K562 (cell line): ENCODE measurements at regions not wholly inside any gene's neighbourhood (a gene's known extent, or its start where the extent isn't known, plus 50 kb on each side); places are given as distances from the start of the nearest gene placed in this dataset.

Source experiments
- ATAC-seq: fragments of 200-7000 bp; cut with Tn5 transposase; 3 replicates; pipeline ENCODE4 v1.9.1; 2020; ENCODE audit warnings: moderate library complexity
- BruUV-seq: library from RNA; stranded (reverse); fragments of 400-500 nt; replicated peaks from 2 replicates; lab custom pipeline; 2021; lab: Mats Ljungman, UMichigan
- CTCF ChIA-PET: fragments of 300-600 bp; formaldehyde crosslinking; extraction: SDS; loops from one replicate; lab custom pipeline; 2021; ENCODE audit warnings: low intra/inter-chr PET ratio; lab: Yijun Ruan, JAX
- POLR2A ChIA-PET: fragments of 300-600, 350-650 bp; sonication (Branson Sonifier 250); formaldehyde crosslinking; extraction: SDS; loops from one replicate; lab custom pipeline; 2021; ENCODE audit warnings: antibody characterized with exemption, inconsistent platforms; lab: Yijun Ruan, JAX
- DNase-seq, 4 experiments: peaks; one replicate each; pipeline versions ENCODE4 v3.0.0 to v3.0.0-alpha.2; 2011 to 2018; ENCODE audit warnings: low spot score in 3 of 4, mixed read lengths in 3 of 4; ENCODE audit errors: extremely low read depth in 1 of 4
- FAIRE-seq: peaks from 2 replicates; lab custom pipeline; 2011; peaks lifted over from hg19 to GRCh38; lab: Jason Lieb, UNC
- H2AFZ ChIP-seq: 2 replicates; pipeline ENCODE4 v1.6.0; 2011; ENCODE audit warnings: low read depth, low read length, control low read depth, inconsistent platforms
- H3K27ac ChIP-seq: fragments of 200-600 bp; 3 replicates; pipeline ENCODE4 v1.8.0; 2011; ENCODE audit warnings: low read depth, mild to moderate bottlenecking, control low read depth, inconsistent platforms, low read length, moderate library complexity, mixed read lengths; ENCODE audit errors: extremely low read depth
- H3K27me3 ChIP-seq, 2 experiments: fragments of 300-600 bp in 1 of 2; 2 replicates in 1 of 2; 3 replicates in 1 of 2; pipeline versions ENCODE4 v1.6.0 to v1.8.0; 2011; ENCODE audit warnings: inconsistent platforms in 2 of 2, low read length in 2 of 2, mild to moderate bottlenecking in 1 of 2, mixed read lengths in 1 of 2, moderate library complexity in 1 of 2; ENCODE audit not compliant: control insufficient read depth in 2 of 2, insufficient read depth in 2 of 2
- H3K36me3 ChIP-seq: fragments of 300-600 bp; 3 replicates; pipeline ENCODE4 v1.8.0; 2011; ENCODE audit warnings: mild to moderate bottlenecking, low read length, inconsistent platforms; ENCODE audit not compliant: control insufficient read depth, insufficient read depth
- H3K4me1 ChIP-seq, 2 experiments: fragments of 200-600 bp in 1 of 2; replicated peaks in 1 of 2; 2 replicates in 1 of 2; 3 replicates in 1 of 2; pipeline versions ENCODE4 v1.5.1 to v1.8.0; 2011; ENCODE audit warnings: inconsistent platforms in 2 of 2, low read length in 2 of 2, mild to moderate bottlenecking in 1 of 2, mixed read lengths in 1 of 2, moderate library complexity in 1 of 2; ENCODE audit not compliant: control insufficient read depth in 2 of 2, insufficient read depth in 2 of 2
- H3K4me2 ChIP-seq: 2 replicates; pipeline ENCODE4 v1.6.1; 2011; ENCODE audit warnings: low read length, control low read depth, inconsistent platforms, mixed read lengths; ENCODE audit not compliant: insufficient read depth
- H3K4me3 ChIP-seq: fragments of 200-600 bp; sonication (generic), shearing (Covaris generic); 2 replicates; pipeline ENCODE4 v1.5.1; 2016; ENCODE audit warnings: control low read depth, inconsistent platforms
- H3K79me2 ChIP-seq: fragments of 200-600 bp; 3 replicates; pipeline ENCODE4 v1.8.0; 2011; ENCODE audit warnings: low read length, inconsistent platforms; ENCODE audit not compliant: control insufficient read depth, insufficient read depth
- H3K9ac ChIP-seq, 2 experiments: 2 replicates each; pipeline versions ENCODE4 v1.6.0 to v1.6.1; 2011; ENCODE audit warnings: low read depth in 2 of 2, low read length in 2 of 2, control low read depth in 1 of 2, inconsistent platforms in 1 of 2, mild to moderate bottlenecking in 1 of 2, mixed read lengths in 1 of 2; ENCODE audit not compliant: insufficient read depth in 1 of 2
- H3K9me1 ChIP-seq: one replicate; pipeline ENCODE4 v1.6.0; 2011; ENCODE audit warnings: inconsistent platforms, mild to moderate bottlenecking, low read length, moderate library complexity; ENCODE audit not compliant: control insufficient read depth, insufficient read depth
- H3K9me3 ChIP-seq: replicated peaks from 2 replicates; pipeline ENCODE4 v1.5.1; 2011; ENCODE audit warnings: low read depth, low read length, inconsistent platforms; ENCODE audit not compliant: control insufficient read depth, insufficient read depth
- H4K20me1 ChIP-seq: replicated peaks from 2 replicates; pipeline ENCODE4 v1.6.1; 2011; ENCODE audit warnings: low read length, inconsistent platforms, mixed read lengths; ENCODE audit not compliant: control insufficient read depth, insufficient read depth
- CHD4 ChIP-seq: fragments of 200-600 bp; sonication (generic); IDR thresholded peaks from 3 replicates; pipeline ENCODE4 v1.6.1; 2012; ENCODE audit warnings: low read depth, mild to moderate bottlenecking, mixed read lengths, low read length, inconsistent platforms; ENCODE audit not compliant: insufficient read depth, insufficient replicate concordance, poor library complexity, severe bottlenecking
- FOSL1 ChIP-seq: fragments of 200-800 bp; sonication (Bioruptor generic); conservative IDR thresholded peaks from 2 replicates; pipeline ENCODE4 v1.6.1; 2016; ENCODE audit warnings: missing genetic modification characterization, missing compliant biosample characterization
- HMGN3 ChIP-seq: IDR thresholded peaks from 2 replicates; pipeline ENCODE4 v1.6.1; 2011; ENCODE audit warnings: borderline replicate concordance, low read depth, mild to moderate bottlenecking, mixed read lengths, low read length; ENCODE audit not compliant: insufficient read length; ENCODE audit errors: extremely low read depth
- HNRNPL ChIP-seq: fragments of 200-400 bp; formaldehyde crosslinking; IDR thresholded peaks from 2 replicates; pipeline ENCODE4 v1.6.1; 2017; ENCODE audit warnings: low read depth, mild to moderate bottlenecking, low read length
- ILK ChIP-seq: fragments of 450-650 bp; IDR thresholded peaks from 2 replicates; pipeline ENCODE4 v1.6.1; 2016; ENCODE audit warnings: missing genetic modification characterization, low read depth, mild to moderate bottlenecking, missing compliant biosample characterization, moderate library complexity, borderline replicate concordance
- MTA2 ChIP-seq: fragments of 450-650 bp; IDR thresholded peaks from 2 replicates; pipeline ENCODE4 v1.6.1; 2016; ENCODE audit warnings: low read depth
- RAD21 ChIP-seq, 2 experiments: fragments of 250-450 bp in 1 of 2; fragments of 450-650 bp in 1 of 2; sonication (Bioruptor Pico) in 1 of 2; formaldehyde crosslinking in 1 of 2; IDR thresholded peaks in 1 of 2; conservative IDR thresholded peaks in 1 of 2; 2 replicates each; pipeline versions ENCODE4 v1.4.0 to v1.8.0; 2020 to 2022; ENCODE audit warnings: mild to moderate bottlenecking in 2 of 2, moderate library complexity in 1 of 2
- SMARCC2 ChIP-seq: fragments of 450-650 bp; IDR thresholded peaks from 2 replicates; pipeline ENCODE4 v1.6.1; 2017; ENCODE audit warnings: antibody characterized with exemption, moderate library complexity, mild to moderate bottlenecking, low read depth
- SOX6 ChIP-seq: fragments of 450-650 bp; IDR thresholded peaks from 2 replicates; pipeline ENCODE4 v1.6.1; 2014; ENCODE audit warnings: mild to moderate bottlenecking
- TRIM28 ChIP-seq: fragments of 450-650 bp; IDR thresholded peaks from 2 replicates; pipeline ENCODE4 v1.6.1; 2017
- YBX1 ChIP-seq: fragments of 450-650 bp; IDR thresholded peaks from 2 replicates; pipeline ENCODE4 v1.7.1; 2016; ENCODE audit warnings: mild to moderate bottlenecking
- WGBS: fragments of 100-300 bp; shearing (Covaris generic); methylation state at CpG from one replicate; pipeline ENCODE4 v1.1.6; 2016; ENCODE audit warnings: low coverage, mixed read lengths; ENCODE audit not compliant: insufficient coverage; ENCODE audit errors: missing lambda C conversion rate; 5-methylcytosine and 5-hydroxymethylcytosine counted together
- in situ Hi-C: fragments of 300-500 bp; cut with MboI; formaldehyde crosslinking; loops from 4 replicates; pipeline ENCODE4 v1.15.0; 2018; ENCODE audit warnings: inconsistent platforms, mixed read lengths
- intact Hi-C: fragments of 100-400 bp; cut with micrococcal nuclease; formaldehyde crosslinking; loops from 2 replicates; pipeline ENCODE4 v1.14.2; 2022
- TF ChIP-seq, protein P1 (sequence below): fragments of 250-450 bp; sonication (Bioruptor Pico); IDR thresholded peaks from 2 replicates; pipeline ENCODE4 v1.8.0; 2022; ENCODE audit warnings: moderate library complexity, mild to moderate bottlenecking, inconsistent platforms
- TF ChIP-seq, protein P2 (sequence below): sonication (generic); formaldehyde crosslinking; IDR thresholded peaks from 2 replicates; pipeline ENCODE4 v1.8.1; 2023; ENCODE audit warnings: mild to moderate bottlenecking, missing genetic modification reagents
- TF ChIP-seq, protein P3 (sequence below): fragments of 450-650 bp; IDR thresholded peaks from one replicate; pipeline ENCODE4 v1.6.1; 2018; ENCODE audit warnings: mild to moderate bottlenecking, moderate library complexity; ENCODE audit not compliant: partially characterized antibody

DNA sequence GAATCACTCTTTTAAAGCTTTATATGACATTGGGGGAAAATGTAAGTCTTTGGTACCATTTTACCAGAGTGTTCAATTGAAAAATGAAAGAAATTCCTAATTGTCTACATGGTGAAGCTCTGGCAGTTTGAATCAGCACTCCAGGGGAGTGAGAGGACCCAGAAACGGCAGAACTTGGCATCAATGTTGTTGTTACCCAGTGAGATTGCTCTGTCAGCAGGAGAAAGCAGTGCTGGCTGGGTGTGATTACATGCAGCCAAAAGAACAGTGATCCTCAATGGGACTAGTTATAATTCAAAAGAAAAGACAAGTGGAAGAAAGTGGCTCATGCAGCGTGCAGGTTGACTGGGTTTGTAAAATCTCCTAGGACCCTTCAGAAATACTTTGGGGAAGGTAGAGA lies 206.4 kb downstream of the PTPRC start:
- in situ Hi-C loops: no loop called here
- no peaks in the 10 kb centered on the region for H3K36me3 ChIP-seq
- no peaks in the 10 kb centered on the region for H3K4me1 ChIP-seq
- 0% methylated on average over 2 of the region's 2 CpGs for WGBS
- FAIRE-seq (no peak), ATAC-seq (no peak)
- no peaks in the 10 kb centered on the region for H3K9me1 ChIP-seq
- H3K4me3 ChIP-seq: no peak overlapping the region
- no peak overlapping the region for H2AFZ ChIP-seq
- H4K20me1 ChIP-seq: no peaks in the 10 kb centered on the region
- no peaks in the 10 kb centered on the region for H3K27me3 ChIP-seq
- POLR2A ChIA-PET: no interaction called here
- H3K9ac ChIP-seq: no peak overlapping the region
- H3K9me3 ChIP-seq: no peaks in the 10 kb centered on the region
- TF ChIP-seq RAD21 (CRISPR knock-in tag; conservative IDR thresholded peaks at IDR 0.05 in 1 of 2, IDR thresholded peaks at IDR 0.05 in 1 of 2): no peak
- TF ChIP-seq, protein P1, sequence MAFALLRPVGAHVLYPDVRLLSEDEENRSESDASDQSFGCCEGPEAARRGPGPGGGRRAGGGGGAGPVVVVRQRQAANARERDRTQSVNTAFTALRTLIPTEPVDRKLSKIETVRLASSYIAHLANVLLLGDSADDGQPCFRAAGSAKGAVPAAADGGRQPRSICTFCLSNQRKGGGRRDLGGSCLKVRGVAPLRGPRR: no peak
- no peak for TF ChIP-seq CHD4
- no peak for TF ChIP-seq HNRNPL
- TF ChIP-seq, all 486 proteins: peak for 0
- Histone ChIP-seq H3K27ac (no peak overlapping the region), H3K4me2 (no peak overlapping the region), H3K79me2 (no peaks in the 10 kb centered on the region)
- BruUV-seq: no TSS peak
- no peak for DNase-seq
- CTCF ChIA-PET: no interaction called here
- intact Hi-C loops: no loop called here

DNA sequence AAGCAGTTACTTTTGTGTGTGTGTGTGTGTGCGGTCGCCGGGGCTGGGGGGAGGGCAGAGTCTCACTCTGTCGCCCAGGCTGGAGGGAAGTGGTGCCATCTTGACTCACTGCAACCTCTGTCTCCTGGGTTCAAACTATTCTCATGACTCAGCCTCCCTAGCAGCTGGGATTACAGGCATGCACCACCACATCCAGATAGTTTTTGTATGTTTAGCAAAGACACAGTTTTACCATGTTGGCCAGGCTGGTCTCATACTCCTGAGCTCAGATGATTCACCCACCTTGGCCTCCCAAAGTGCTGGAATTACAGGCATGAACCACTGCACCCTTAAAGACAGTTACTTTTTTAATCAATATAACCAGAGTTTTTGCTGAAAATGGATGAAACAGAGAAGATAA lies 207.0 kb downstream of the PTPRC start:
- Histone ChIP-seq H3K9ac (no peak overlapping the region), H2AFZ (no peak overlapping the region), H3K9me3 (no peaks in the 10 kb centered on the region), H3K27ac (no peak overlapping the region), H3K79me2 (no peaks in the 10 kb centered on the region), H3K27me3 (no peaks in the 10 kb centered on the region), H3K36me3 (no peaks in the 10 kb centered on the region), H3K4me1 (no peaks in the 10 kb centered on the region), H3K4me2 (no peak overlapping the region), H3K4me3 (no peak overlapping the region), H4K20me1 (no peaks in the 10 kb centered on the region), H3K9me1 (no peaks in the 10 kb centered on the region)
- no TSS peak for BruUV-seq
- in situ Hi-C loops (no loop called here), intact Hi-C loops (no loop called here)
- no peak for FAIRE-seq
- CTCF ChIA-PET: no interaction called here
- POLR2A ChIA-PET: no interaction called here
- DNase-seq: no peak
- 3% methylated on average over 4 of the region's 4 CpGs for WGBS
- ATAC-seq: no peak
- TF ChIP-seq SMARCC2 (no peak), MTA2 (no peak), SOX6 (no peak), HMGN3 (no peak), YBX1 (no peak), FOSL1 (tag) (no peak), ILK (no peak), TRIM28 (no peak)
- TF ChIP-seq, protein P2, sequence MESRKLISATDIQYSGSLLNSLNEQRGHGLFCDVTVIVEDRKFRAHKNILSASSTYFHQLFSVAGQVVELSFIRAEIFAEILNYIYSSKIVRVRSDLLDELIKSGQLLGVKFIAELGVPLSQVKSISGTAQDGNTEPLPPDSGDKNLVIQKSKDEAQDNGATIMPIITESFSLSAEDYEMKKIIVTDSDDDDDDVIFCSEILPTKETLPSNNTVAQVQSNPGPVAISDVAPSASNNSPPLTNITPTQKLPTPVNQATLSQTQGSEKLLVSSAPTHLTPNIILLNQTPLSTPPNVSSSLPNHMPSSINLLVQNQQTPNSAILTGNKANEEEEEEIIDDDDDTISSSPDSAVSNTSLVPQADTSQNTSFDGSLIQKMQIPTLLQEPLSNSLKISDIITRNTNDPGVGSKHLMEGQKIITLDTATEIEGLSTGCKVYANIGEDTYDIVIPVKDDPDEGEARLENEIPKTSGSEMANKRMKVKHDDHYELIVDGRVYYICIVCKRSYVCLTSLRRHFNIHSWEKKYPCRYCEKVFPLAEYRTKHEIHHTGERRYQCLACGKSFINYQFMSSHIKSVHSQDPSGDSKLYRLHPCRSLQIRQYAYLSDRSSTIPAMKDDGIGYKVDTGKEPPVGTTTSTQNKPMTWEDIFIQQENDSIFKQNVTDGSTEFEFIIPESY (CRISPR knock-in tag): no peak
- TF ChIP-seq, protein P3, sequence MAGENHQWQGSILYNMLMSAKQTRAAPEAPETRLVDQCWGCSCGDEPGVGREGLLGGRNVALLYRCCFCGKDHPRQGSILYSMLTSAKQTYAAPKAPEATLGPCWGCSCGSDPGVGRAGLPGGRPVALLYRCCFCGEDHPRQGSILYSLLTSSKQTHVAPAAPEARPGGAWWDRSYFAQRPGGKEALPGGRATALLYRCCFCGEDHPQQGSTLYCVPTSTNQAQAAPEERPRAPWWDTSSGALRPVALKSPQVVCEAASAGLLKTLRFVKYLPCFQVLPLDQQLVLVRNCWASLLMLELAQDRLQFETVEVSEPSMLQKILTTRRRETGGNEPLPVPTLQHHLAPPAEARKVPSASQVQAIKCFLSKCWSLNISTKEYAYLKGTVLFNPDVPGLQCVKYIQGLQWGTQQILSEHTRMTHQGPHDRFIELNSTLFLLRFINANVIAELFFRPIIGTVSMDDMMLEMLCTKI: no peak
